ENCODE measurements at regions not wholly inside any gene's neighbourhood (a gene's known extent, or its start where the extent isn't known, plus 50 kb on each side); places are given as distances from the start of the nearest gene placed in this dataset.

- Histone ChIP-seq H3K36me3 (no peaks in the 10 kb centered on the region), H3K4me1 (no peaks in the 10 kb centered on the region), H3K27me3 (no peaks in the 10 kb centered on the region), H3K4me3 (no peak overlapping the region), H3K27ac (no peak overlapping the region), H3K9me3 (no peaks in the 10 kb centered on the region)
- no peak for DNase-seq
- TF ChIP-seq CTCF (IDR thresholded peaks at IDR 0.05) (no peak), POLR2A (IDR thresholded peaks at IDR 0.05) (no peak)
Measured at GRCh38 chr2:145136702-145137101, 616.8 kb upstream of the ZEB2 start.

GRCh38 chr2:145126146-145126545, 606.2 kb upstream of the ZEB2 start:
- DNase-seq = no peak
- Histone ChIP-seq H3K27me3 (no peaks in the 10 kb centered on the region), H3K36me3 (no peaks in the 10 kb centered on the region), H3K4me3 (no peak overlapping the region), H3K4me1 (no peaks in the 10 kb centered on the region), H3K9me3 (no peaks in the 10 kb centered on the region), H3K27ac (no peak overlapping the region)
- no peak for TF ChIP-seq CTCF (IDR thresholded peaks at IDR 0.05)
- no peak for TF ChIP-seq POLR2A (IDR thresholded peaks at IDR 0.05)

- DNase-seq = no peak
- no peak overlapping the region for H3K4me3 ChIP-seq
- no peaks in the 10 kb centered on the region for H3K27me3 ChIP-seq
- no peak overlapping the region for H3K27ac ChIP-seq
- no peaks in the 10 kb centered on the region for H3K9me3 ChIP-seq
- no peak for TF ChIP-seq CTCF (IDR thresholded peaks at IDR 0.05)
- TF ChIP-seq POLR2A (IDR thresholded peaks at IDR 0.05) = no peak
- H3K4me1 ChIP-seq = no peaks in the 10 kb centered on the region
- no peaks in the 10 kb centered on the region for H3K36me3 ChIP-seq
Measured at GRCh38 chr2:145124085-145124484, 604.2 kb upstream of the ZEB2 start.

GRCh38 chr2:145123606-145124005, 603.7 kb upstream of the ZEB2 start:
- no peaks in the 10 kb centered on the region for H3K4me1 ChIP-seq
- TF ChIP-seq CTCF (IDR thresholded peaks at IDR 0.05) (no peak), POLR2A (IDR thresholded peaks at IDR 0.05) (no peak)
- no peak overlapping the region for H3K4me3 ChIP-seq
- DNase-seq = no peak
- no peaks in the 10 kb centered on the region for H3K9me3 ChIP-seq
- H3K27ac ChIP-seq = no peak overlapping the region
- no peaks in the 10 kb centered on the region for H3K27me3 ChIP-seq
- H3K36me3 ChIP-seq = no peaks in the 10 kb centered on the region

- TF ChIP-seq POLR2A (IDR thresholded peaks at IDR 0.05) (no peak), CTCF (IDR thresholded peaks at IDR 0.05) (no peak)
- H3K27me3 ChIP-seq = no peaks in the 10 kb centered on the region
- no peaks in the 10 kb centered on the region for H3K4me1 ChIP-seq
- no peaks in the 10 kb centered on the region for H3K9me3 ChIP-seq
- H3K4me3 ChIP-seq = no peak overlapping the region
- no peak for DNase-seq
- H3K27ac ChIP-seq = no peak overlapping the region
- H3K36me3 ChIP-seq = no peaks in the 10 kb centered on the region
Measured at GRCh38 chr2:145119225-145119624, 599.3 kb upstream of the ZEB2 start.

Measured in Peyer's patch (tissue), 4 donors.